Stomach (tissue), 4 donors: ENCODE measurements at regions not wholly inside any gene's neighbourhood (a gene's known extent, or its start where the extent isn't known, plus 50 kb on each side); places are given as distances from the start of the nearest gene placed in this dataset.

Experiments
- CTCF ChIP-seq, 7 experiments: fragments of 450-650 bp in 4 of 7; fragments of 200-600 bp in 3 of 7; sonication (generic) in 3 of 7; IDR thresholded peaks; one replicate each; pipeline ENCODE4 v1.5.1; 2016 to 2019; ENCODE audit warnings: antibody characterized with exemption in 7 of 7, control low read depth in 2 of 7, mild to moderate bottlenecking in 1 of 7
- POLR2A ChIP-seq, 4 donors: fragments of 450-650 bp; IDR thresholded peaks; one replicate each; pipeline ENCODE4 v1.6.1; 2016; ENCODE audit warnings: antibody characterized with exemption in 4 of 4, control low read depth in 2 of 4, mild to moderate bottlenecking in 1 of 4, moderate library complexity in 1 of 4

GRCh38 chr2:167608487-167608886 is 638.9 kb downstream of the STK39 start:
- TF ChIP-seq CTCF (IDR thresholded peaks at IDR 0.05), result no peak
- no peak for TF ChIP-seq POLR2A (IDR thresholded peaks at IDR 0.05)
